Embryonic facial prominence (tissue), 1 donor: ENCODE measurements at regions not wholly inside any gene's neighbourhood (a gene's known extent, or its start where the extent isn't known, plus 50 kb on each side); places are given as distances from the start of the nearest gene placed in this dataset.

ENCODE experiments used
- DNase-seq: peaks from one replicate; pipeline ENCODE4 v3.0.0-alpha.2; 2016; ENCODE audit errors: extremely low spot score

GRCh38 chr12:44961887-44962286 is 85.8 kb upstream of the NELL2 start:
- no peak for DNase-seq

GRCh38 chr12:44960856-44961255 is 84.7 kb upstream of the NELL2 start:
- no peak for DNase-seq

GRCh38 chr12:44960423-44960822 is 84.3 kb upstream of the NELL2 start:
- DNase-seq = no peak

GRCh38 chr12:44947163-44947562 is 71.0 kb upstream of the NELL2 start:
- no peak for DNase-seq

- DNase-seq = no peak
Measured at GRCh38 chr12:44942714-44943113, 66.6 kb upstream of the NELL2 start.

GRCh38 chr12:44930972-44931600 is 55.0 kb upstream of the NELL2 start:
- peak; percentile 72 for DNase-seq

- no peak for DNase-seq
Measured at GRCh38 chr12:44929236-44929885, 53.2 kb upstream of the NELL2 start.
